Neural cell (in vitro differentiated cells): ENCODE measurements at regions not wholly inside any gene's neighbourhood (a gene's known extent, or its start where the extent isn't known, plus 50 kb on each side); places are given as distances from the start of the nearest gene placed in this dataset.

Experiments used
- H2AFZ ChIP-seq: fragments of 200-600, 300-800 bp; sonication (generic), shearing (Covaris generic); 2 replicates; pipeline ENCODE4 v1.6.0; 2014; ENCODE audit warnings: low read depth, mild to moderate bottlenecking, antibody characterized with exemption, low read length, moderate library complexity
- H3F3A ChIP-seq: fragments of 200-600 bp; shearing (Covaris generic); 2 replicates; pipeline ENCODE4 v1.6.1; 2016; ENCODE audit warnings: mild to moderate bottlenecking, moderate library complexity, mixed read lengths, antibody characterized with exemption, low read length; ENCODE audit not compliant: insufficient read depth, poor library complexity, severe bottlenecking
- H3K27ac ChIP-seq: fragments of 200-600, 300-800 bp; sonication (generic), shearing (Covaris generic); 2 replicates; pipeline ENCODE4 v1.5.1; 2014; ENCODE audit warnings: mild to moderate bottlenecking, low read length, moderate library complexity
- H3K27me3 ChIP-seq: fragments of 300-800, 200-600 bp; sonication (generic), shearing (Covaris generic); 2 replicates; pipeline ENCODE4 v1.6.0; 2014; ENCODE audit warnings: mild to moderate bottlenecking, low read depth, low read length, moderate library complexity; ENCODE audit not compliant: insufficient read depth
- H3K36me3 ChIP-seq: fragments of 300-800, 200-600 bp; sonication (generic), shearing (Covaris generic); 2 replicates; pipeline ENCODE4 v1.5.1; 2014; ENCODE audit warnings: mild to moderate bottlenecking, antibody characterized with exemption, low read length, moderate library complexity; ENCODE audit not compliant: insufficient read depth
- H3K4me2 ChIP-seq: fragments of 300-800, 200-600 bp; sonication (generic), shearing (Covaris generic); 2 replicates; pipeline ENCODE4 v1.6.0; 2014; ENCODE audit warnings: mild to moderate bottlenecking, low read length
- H3K4me3 ChIP-seq: fragments of 300-800, 200-600 bp; sonication (generic), shearing (Covaris generic); 2 replicates; pipeline ENCODE4 v1.5.1; 2014; ENCODE audit warnings: mild to moderate bottlenecking, low read length, moderate library complexity
- H3K79me2 ChIP-seq: fragments of 200-600 bp; shearing (Covaris generic); replicated peaks from 2 replicates; pipeline ENCODE4 v1.6.0; 2014; ENCODE audit warnings: mild to moderate bottlenecking, low read length, moderate library complexity; ENCODE audit not compliant: insufficient read depth
- H3K9ac ChIP-seq: fragments of 300-800, 200-600 bp; sonication (generic), shearing (Covaris generic); 2 replicates; pipeline ENCODE4 v1.6.1; 2016; ENCODE audit warnings: mild to moderate bottlenecking, low read length, mixed read lengths
- H3K9me2 ChIP-seq: fragments of 200-600 bp; shearing (Covaris generic); 2 replicates; pipeline ENCODE4 v1.6.1; 2016; ENCODE audit warnings: mild to moderate bottlenecking, low read length, mixed read lengths; ENCODE audit not compliant: insufficient read depth
- H3K9me3 ChIP-seq: fragments of 200-600, 300-800 bp; sonication (generic), shearing (Covaris generic); 2 replicates; pipeline ENCODE4 v1.6.1; 2016; ENCODE audit warnings: mild to moderate bottlenecking, mixed run types, low read length, moderate library complexity, mixed read lengths
- H4K20me1 ChIP-seq: fragments of 200-600 bp; shearing (Covaris generic); 2 replicates; pipeline ENCODE4 v1.6.1; 2016; ENCODE audit warnings: mild to moderate bottlenecking, mixed run types; ENCODE audit not compliant: insufficient read depth
- EP300 ChIP-seq: fragments of 450-650 bp; conservative IDR thresholded peaks from 2 replicates; pipeline ENCODE4 v1.6.1; 2014; ENCODE audit warnings: antibody characterized with exemption, mild to moderate bottlenecking, moderate library complexity; ENCODE audit not compliant: poor library complexity, severe bottlenecking
- EZH2 ChIP-seq: fragments of 200-600, 300-800 bp; shearing (Covaris generic), sonication (generic); IDR thresholded peaks from 2 replicates; pipeline ENCODE4 v1.6.1; 2014; ENCODE audit warnings: antibody characterized with exemption, low read length, borderline replicate concordance, mild to moderate bottlenecking; ENCODE audit not compliant: insufficient read depth, poor library complexity, severe bottlenecking
- MXI1 ChIP-seq: fragments of 450-650 bp; conservative IDR thresholded peaks from 2 replicates; pipeline ENCODE4 v1.6.1; 2014; ENCODE audit warnings: antibody characterized with exemption, mild to moderate bottlenecking; ENCODE audit not compliant: poor library complexity, severe bottlenecking
- POLR2AphosphoS5 ChIP-seq: IDR thresholded peaks from 2 replicates; pipeline ENCODE4 v1.6.1; 2012
- RAD21 ChIP-seq: fragments of 450-650 bp; conservative IDR thresholded peaks from 2 replicates; pipeline ENCODE4 v1.6.1; 2014; ENCODE audit warnings: antibody characterized with exemption, mild to moderate bottlenecking, moderate library complexity
- SMC3 ChIP-seq: fragments of 450-650 bp; conservative IDR thresholded peaks from 2 replicates; pipeline ENCODE4 v1.6.1; 2014; ENCODE audit warnings: antibody characterized with exemption, mild to moderate bottlenecking, moderate library complexity; ENCODE audit not compliant: poor library complexity
- TAF1 ChIP-seq: IDR thresholded peaks from 2 replicates; pipeline ENCODE4 v1.6.1; 2012; ENCODE audit warnings: low read depth
- TF ChIP-seq, protein P1 (sequence below): IDR thresholded peaks from 2 replicates; pipeline ENCODE4 v1.6.1; 2012; ENCODE audit warnings: borderline replicate concordance
- TF ChIP-seq, protein P2 (sequence below): fragments of 450-650 bp; IDR thresholded peaks from 2 replicates; pipeline ENCODE4 v1.5.1; 2014; ENCODE audit warnings: antibody characterized with exemption, mild to moderate bottlenecking, moderate library complexity; ENCODE audit not compliant: poor library complexity, severe bottlenecking

DNA sequence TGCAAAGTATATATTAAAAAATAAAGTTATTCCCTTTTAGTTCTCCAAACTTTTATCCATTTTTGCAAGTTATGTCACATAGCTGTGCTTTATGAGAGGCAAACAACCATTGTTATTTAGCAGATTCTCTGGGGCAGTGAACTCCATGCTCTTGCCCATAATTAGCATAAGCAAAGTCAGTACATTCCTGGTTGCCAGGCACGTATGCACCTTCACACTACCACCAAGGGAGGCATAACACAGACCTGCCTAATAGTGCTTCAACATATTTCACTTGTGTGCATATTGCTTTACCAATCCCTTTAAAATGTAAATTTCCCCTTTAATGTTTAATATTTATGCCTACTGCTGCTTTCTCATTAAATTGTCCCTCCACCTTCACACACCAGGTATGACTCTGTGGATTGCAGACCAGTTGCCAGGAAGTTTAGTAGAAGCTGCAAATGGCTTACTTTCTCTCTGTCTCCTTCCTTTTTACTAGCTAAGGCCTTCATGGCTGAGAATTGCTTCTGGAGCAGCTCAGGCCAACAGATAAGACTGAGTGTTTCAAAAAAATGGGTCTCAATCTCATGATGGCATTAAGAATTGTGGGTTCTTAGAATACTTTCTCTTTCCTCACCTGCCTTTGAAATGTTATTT, 388.2 kb downstream of the PRR16 start:
- no peak overlapping the region for H3K27ac ChIP-seq
- H3K79me2 ChIP-seq, result no peaks in the 10 kb centered on the region
- H2AFZ ChIP-seq, result no peak overlapping the region
- H3K9me2 ChIP-seq, result no peaks in the 10 kb centered on the region
- H3K27me3 ChIP-seq, result no peaks in the 10 kb centered on the region
- no peak overlapping the region for H3K9ac ChIP-seq
- no peaks in the 10 kb centered on the region for H3K36me3 ChIP-seq
- no peaks in the 10 kb centered on the region for H4K20me1 ChIP-seq
- no peaks in the 10 kb centered on the region for H3K9me3 ChIP-seq
- H3K4me2 ChIP-seq, result no peak overlapping the region
- TF ChIP-seq SMC3 (no peak), EZH2 (no peak), RAD21 (no peak), MXI1 (no peak), POLR2AphosphoS5 (no peak), EP300 (no peak), TAF1 (no peak)
- TF ChIP-seq, protein P1, sequence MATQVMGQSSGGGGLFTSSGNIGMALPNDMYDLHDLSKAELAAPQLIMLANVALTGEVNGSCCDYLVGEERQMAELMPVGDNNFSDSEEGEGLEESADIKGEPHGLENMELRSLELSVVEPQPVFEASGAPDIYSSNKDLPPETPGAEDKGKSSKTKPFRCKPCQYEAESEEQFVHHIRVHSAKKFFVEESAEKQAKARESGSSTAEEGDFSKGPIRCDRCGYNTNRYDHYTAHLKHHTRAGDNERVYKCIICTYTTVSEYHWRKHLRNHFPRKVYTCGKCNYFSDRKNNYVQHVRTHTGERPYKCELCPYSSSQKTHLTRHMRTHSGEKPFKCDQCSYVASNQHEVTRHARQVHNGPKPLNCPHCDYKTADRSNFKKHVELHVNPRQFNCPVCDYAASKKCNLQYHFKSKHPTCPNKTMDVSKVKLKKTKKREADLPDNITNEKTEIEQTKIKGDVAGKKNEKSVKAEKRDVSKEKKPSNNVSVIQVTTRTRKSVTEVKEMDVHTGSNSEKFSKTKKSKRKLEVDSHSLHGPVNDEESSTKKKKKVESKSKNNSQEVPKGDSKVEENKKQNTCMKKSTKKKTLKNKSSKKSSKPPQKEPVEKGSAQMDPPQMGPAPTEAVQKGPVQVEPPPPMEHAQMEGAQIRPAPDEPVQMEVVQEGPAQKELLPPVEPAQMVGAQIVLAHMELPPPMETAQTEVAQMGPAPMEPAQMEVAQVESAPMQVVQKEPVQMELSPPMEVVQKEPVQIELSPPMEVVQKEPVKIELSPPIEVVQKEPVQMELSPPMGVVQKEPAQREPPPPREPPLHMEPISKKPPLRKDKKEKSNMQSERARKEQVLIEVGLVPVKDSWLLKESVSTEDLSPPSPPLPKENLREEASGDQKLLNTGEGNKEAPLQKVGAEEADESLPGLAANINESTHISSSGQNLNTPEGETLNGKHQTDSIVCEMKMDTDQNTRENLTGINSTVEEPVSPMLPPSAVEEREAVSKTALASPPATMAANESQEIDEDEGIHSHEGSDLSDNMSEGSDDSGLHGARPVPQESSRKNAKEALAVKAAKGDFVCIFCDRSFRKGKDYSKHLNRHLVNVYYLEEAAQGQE, result no peak
- TF ChIP-seq, protein P2, sequence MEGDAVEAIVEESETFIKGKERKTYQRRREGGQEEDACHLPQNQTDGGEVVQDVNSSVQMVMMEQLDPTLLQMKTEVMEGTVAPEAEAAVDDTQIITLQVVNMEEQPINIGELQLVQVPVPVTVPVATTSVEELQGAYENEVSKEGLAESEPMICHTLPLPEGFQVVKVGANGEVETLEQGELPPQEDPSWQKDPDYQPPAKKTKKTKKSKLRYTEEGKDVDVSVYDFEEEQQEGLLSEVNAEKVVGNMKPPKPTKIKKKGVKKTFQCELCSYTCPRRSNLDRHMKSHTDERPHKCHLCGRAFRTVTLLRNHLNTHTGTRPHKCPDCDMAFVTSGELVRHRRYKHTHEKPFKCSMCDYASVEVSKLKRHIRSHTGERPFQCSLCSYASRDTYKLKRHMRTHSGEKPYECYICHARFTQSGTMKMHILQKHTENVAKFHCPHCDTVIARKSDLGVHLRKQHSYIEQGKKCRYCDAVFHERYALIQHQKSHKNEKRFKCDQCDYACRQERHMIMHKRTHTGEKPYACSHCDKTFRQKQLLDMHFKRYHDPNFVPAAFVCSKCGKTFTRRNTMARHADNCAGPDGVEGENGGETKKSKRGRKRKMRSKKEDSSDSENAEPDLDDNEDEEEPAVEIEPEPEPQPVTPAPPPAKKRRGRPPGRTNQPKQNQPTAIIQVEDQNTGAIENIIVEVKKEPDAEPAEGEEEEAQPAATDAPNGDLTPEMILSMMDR, result no peak
- no peaks in the 10 kb centered on the region for H3F3A ChIP-seq
- no peak overlapping the region for H3K4me3 ChIP-seq

DNA sequence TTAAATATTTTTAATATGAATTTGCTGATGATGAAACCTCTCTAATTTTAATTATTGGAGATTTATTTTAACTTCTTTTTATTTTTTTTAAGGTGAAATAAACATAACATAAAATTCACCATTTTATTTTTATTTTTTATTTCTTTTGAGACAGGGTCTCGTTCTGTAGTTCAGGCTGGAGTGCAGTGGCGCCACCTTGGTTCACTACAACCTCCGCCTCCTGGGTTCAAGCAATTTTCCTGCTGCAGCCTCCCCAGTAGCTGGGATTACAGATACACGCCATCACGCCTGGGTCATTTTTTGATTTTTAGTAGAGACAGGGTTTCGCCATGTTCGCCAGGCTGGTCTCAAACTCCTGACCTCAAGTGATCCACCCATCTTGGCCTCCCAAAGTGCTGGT, 402.9 kb downstream of the PRR16 start:
- Histone ChIP-seq H3F3A (no peaks in the 10 kb centered on the region), H3K27ac (no peak overlapping the region), H4K20me1 (no peaks in the 10 kb centered on the region), H3K9me2 (no peaks in the 10 kb centered on the region), H3K4me3 (no peak overlapping the region), H3K4me2 (no peak overlapping the region), H3K36me3 (no peaks in the 10 kb centered on the region), H3K27me3 (no peaks in the 10 kb centered on the region), H3K79me2 (no peaks in the 10 kb centered on the region), H3K9me3 (no peaks in the 10 kb centered on the region), H2AFZ (no peak overlapping the region), H3K9ac (no peak overlapping the region)
- no peak for TF ChIP-seq EZH2
- no peak for TF ChIP-seq TAF1
- no peak for TF ChIP-seq POLR2AphosphoS5
- TF ChIP-seq, protein P2, result no peak
- TF ChIP-seq MXI1, result no peak
- TF ChIP-seq, protein P1, result no peak
